ENCODE measurements at regions not wholly inside any gene's neighbourhood (a gene's known extent, or its start where the extent isn't known, plus 50 kb on each side); places are given as distances from the start of the nearest gene placed in this dataset.

DNA sequence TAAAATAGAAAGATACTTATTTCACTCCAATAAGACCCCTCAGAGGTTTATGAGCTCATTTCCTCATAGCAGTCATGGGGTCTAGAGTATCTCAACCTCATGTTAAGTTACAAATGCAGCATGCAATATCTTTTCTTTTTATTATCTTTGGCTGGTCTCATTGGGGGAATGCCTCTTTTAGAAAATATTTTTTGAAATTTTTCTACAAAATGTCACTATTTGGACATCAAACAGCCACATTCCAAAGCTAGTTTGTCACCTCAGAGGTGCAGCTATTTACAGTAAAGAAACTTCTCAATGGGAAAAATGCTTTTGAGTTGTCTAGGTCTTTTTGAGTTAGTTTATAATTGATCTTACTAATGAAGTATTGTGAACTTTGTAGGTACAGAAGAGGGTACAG is 370.7 kb upstream of the LRATD1 start:
- peaks cover 58% of the 10 kb centered on the region; the same call in 1 of the 2 replicates for H3K9me3 ChIP-seq (ENCODE audit: low read length)
- FAIRE-seq (no peak), ATAC-seq (no peak), DNase-seq (ENCODE audit: low spot score) (no peak)
- H3K36me3 ChIP-seq (replicated peaks in 1 of 2; ENCODE audit: control insufficient read depth in 1 of 2, insufficient read depth in 2 of 2, low read length in 2 of 2), result no peaks in the 10 kb centered on the region
- intact Hi-C loops (cut with micrococcal nuclease; ENCODE audit: unreplicated experiment), result no loop called here
- in situ Hi-C loops (cut with HindIII; ENCODE audit: extremely low pct_ligation_motif_present, low pct_unique_long_range_greater_than_20kb), result no loop called here
- no peak overlapping the region for H2AFZ ChIP-seq (ENCODE audit: low read length)
- ChIA-PET CTCF (ENCODE audit: low intra/inter-chr PET ratio, low total read pairs) (no interaction called here), POLR2A (no interaction called here)
- H3K27ac ChIP-seq (ENCODE audit: extremely low read length, insufficient read depth, low read length), result no peak overlapping the region
- H3K9ac ChIP-seq (ENCODE audit: insufficient read depth, low read depth, low read length), result no peak overlapping the region
- BruUV-seq (replicated peaks), result no TSS peak
- H3K4me3 ChIP-seq (replicated peaks in 1 of 3; ENCODE audit: insufficient read depth in 1 of 3, low read depth in 2 of 3, low read length in 3 of 3), result no peak overlapping the region
- no peaks in the 10 kb centered on the region for H3K27me3 ChIP-seq (ENCODE audit: control insufficient read depth in 1 of 2, insufficient read depth in 2 of 2, low read length in 2 of 2)
- H3K4me1 ChIP-seq (ENCODE audit: insufficient read depth, low read length), result no peaks in the 10 kb centered on the region
- H3K79me2 ChIP-seq (ENCODE audit: insufficient read depth, low read length), result no peaks in the 10 kb centered on the region
- no peaks in the 10 kb centered on the region for H4K20me1 ChIP-seq (ENCODE audit: insufficient read depth, low read length)
- no peak overlapping the region for H3K4me2 ChIP-seq (ENCODE audit: low read depth, low read length)
- TF ChIP-seq, protein P1, sequence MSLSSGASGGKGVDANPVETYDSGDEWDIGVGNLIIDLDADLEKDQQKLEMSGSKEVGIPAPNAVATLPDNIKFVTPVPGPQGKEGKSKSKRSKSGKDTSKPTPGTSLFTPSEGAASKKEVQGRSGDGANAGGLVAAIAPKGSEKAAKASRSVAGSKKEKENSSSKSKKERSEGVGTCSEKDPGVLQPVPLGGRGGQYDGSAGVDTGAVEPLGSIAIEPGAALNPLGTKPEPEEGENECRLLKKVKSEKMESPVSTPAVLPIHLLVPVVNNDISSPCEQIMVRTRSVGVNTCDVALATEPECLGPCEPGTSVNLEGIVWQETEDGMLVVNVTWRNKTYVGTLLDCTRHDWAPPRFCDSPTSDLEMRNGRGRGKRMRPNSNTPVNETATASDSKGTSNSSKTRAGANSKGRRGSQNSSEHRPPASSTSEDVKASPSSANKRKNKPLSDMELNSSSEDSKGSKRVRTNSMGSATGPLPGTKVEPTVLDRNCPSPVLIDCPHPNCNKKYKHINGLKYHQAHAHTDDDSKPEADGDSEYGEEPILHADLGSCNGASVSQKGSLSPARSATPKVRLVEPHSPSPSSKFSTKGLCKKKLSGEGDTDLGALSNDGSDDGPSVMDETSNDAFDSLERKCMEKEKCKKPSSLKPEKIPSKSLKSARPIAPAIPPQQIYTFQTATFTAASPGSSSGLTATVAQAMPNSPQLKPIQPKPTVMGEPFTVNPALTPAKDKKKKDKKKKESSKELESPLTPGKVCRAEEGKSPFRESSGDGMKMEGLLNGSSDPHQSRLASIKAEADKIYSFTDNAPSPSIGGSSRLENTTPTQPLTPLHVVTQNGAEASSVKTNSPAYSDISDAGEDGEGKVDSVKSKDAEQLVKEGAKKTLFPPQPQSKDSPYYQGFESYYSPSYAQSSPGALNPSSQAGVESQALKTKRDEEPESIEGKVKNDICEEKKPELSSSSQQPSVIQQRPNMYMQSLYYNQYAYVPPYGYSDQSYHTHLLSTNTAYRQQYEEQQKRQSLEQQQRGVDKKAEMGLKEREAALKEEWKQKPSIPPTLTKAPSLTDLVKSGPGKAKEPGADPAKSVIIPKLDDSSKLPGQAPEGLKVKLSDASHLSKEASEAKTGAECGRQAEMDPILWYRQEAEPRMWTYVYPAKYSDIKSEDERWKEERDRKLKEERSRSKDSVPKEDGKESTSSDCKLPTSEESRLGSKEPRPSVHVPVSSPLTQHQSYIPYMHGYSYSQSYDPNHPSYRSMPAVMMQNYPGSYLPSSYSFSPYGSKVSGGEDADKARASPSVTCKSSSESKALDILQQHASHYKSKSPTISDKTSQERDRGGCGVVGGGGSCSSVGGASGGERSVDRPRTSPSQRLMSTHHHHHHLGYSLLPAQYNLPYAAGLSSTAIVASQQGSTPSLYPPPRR (CRISPR knock-in tag; IDR thresholded peaks at IDR 0.05; ENCODE audit: borderline replicate concordance), result no peak
- TF ChIP-seq BRD4 (CRISPR knock-in tag; IDR thresholded peaks at IDR 0.05) (no peak), MTA3 (CRISPR knock-in tag; IDR thresholded peaks at IDR 0.05) (no peak), FOXM1 (CRISPR knock-in tag; IDR thresholded peaks at IDR 0.05) (no peak), ZNF318 (CRISPR knock-in tag; IDR thresholded peaks at IDR 0.05) (no peak), ZNF225 (CRISPR knock-in tag; IDR thresholded peaks at IDR 0.05) (no peak), ATF6 (CRISPR knock-in tag; conservative IDR thresholded peaks at IDR 0.05) (no peak)
- TF ChIP-seq, protein P2, sequence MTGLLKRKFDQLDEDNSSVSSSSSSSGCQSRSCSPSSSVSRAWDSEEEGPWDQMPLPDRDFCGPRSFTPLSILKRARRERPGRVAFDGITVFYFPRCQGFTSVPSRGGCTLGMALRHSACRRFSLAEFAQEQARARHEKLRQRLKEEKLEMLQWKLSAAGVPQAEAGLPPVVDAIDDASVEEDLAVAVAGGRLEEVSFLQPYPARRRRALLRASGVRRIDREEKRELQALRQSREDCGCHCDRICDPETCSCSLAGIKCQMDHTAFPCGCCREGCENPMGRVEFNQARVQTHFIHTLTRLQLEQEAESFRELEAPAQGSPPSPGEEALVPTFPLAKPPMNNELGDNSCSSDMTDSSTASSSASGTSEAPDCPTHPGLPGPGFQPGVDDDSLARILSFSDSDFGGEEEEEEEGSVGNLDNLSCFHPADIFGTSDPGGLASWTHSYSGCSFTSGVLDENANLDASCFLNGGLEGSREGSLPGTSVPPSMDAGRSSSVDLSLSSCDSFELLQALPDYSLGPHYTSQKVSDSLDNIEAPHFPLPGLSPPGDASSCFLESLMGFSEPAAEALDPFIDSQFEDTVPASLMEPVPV (CRISPR knock-in tag; IDR thresholded peaks at IDR 0.05), result no peak

Measured in HepG2 (cell line).